ENCODE measurements at regions not wholly inside any gene's neighbourhood (a gene's known extent, or its start where the extent isn't known, plus 50 kb on each side); places are given as distances from the start of the nearest gene placed in this dataset.

GRCh38 chr20:6509374-6509773 lies 258.1 kb upstream of the BMP2 start:
- TF ChIP-seq POLR2AphosphoS5 (IDR thresholded peaks at IDR 0.05; ENCODE audit: insufficient read depth in 1 of 2, low read depth in 1 of 2) (no peak), POLR2A (IDR thresholded peaks at IDR 0.05) (no peak)
- TF ChIP-seq, protein P1, sequence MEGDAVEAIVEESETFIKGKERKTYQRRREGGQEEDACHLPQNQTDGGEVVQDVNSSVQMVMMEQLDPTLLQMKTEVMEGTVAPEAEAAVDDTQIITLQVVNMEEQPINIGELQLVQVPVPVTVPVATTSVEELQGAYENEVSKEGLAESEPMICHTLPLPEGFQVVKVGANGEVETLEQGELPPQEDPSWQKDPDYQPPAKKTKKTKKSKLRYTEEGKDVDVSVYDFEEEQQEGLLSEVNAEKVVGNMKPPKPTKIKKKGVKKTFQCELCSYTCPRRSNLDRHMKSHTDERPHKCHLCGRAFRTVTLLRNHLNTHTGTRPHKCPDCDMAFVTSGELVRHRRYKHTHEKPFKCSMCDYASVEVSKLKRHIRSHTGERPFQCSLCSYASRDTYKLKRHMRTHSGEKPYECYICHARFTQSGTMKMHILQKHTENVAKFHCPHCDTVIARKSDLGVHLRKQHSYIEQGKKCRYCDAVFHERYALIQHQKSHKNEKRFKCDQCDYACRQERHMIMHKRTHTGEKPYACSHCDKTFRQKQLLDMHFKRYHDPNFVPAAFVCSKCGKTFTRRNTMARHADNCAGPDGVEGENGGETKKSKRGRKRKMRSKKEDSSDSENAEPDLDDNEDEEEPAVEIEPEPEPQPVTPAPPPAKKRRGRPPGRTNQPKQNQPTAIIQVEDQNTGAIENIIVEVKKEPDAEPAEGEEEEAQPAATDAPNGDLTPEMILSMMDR (IDR thresholded peaks at IDR 0.05), result no peak
- H3K27me3 ChIP-seq, result no peaks in the 10 kb centered on the region
- no peaks in the 10 kb centered on the region for H3K9me3 ChIP-seq
- no peak for DNase-seq (ENCODE audit: extremely low spot score in 2 of 2)
- H3K36me3 ChIP-seq, result no peaks in the 10 kb centered on the region
- intact Hi-C loops (cut with DNase I), result no loop called here
- H3K4me1 ChIP-seq, result no peaks in the 10 kb centered on the region
- H3K27ac ChIP-seq, result no peak overlapping the region
- no peak overlapping the region for H3K4me3 ChIP-seq

DNA sequence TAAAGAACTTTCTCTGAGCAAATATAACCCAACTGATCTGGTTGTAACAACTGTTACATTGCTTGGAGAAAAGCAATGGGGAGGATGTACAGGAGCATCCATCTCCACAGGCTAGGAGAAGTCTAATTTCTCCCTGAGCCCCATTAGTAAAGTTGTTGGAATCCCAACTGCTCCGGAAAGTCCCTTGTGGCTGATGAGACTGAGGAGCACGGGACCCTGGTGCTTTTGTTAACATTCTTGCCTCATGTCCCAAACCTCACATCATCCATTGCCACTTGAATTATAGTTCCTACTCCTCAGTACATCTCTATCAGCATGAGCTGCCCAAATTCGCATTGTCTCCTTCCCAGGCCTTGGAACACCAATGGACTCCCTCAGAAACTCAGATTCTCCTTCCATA lies 260.6 kb upstream of the BMP2 start:
- Histone ChIP-seq H3K4me1 (no peaks in the 10 kb centered on the region), H3K27me3 (no peaks in the 10 kb centered on the region), H3K27ac (no peak overlapping the region), H3K9me3 (no peaks in the 10 kb centered on the region), H3K36me3 (no peaks in the 10 kb centered on the region), H3K4me3 (no peak overlapping the region)
- TF ChIP-seq, protein P1 (IDR thresholded peaks at IDR 0.05), result no peak
- TF ChIP-seq POLR2AphosphoS5 (IDR thresholded peaks at IDR 0.05; ENCODE audit: insufficient read depth in 1 of 2, low read depth in 1 of 2), result no peak
- no peak for TF ChIP-seq POLR2A (IDR thresholded peaks at IDR 0.05)
- intact Hi-C loops (cut with DNase I), result no loop called here
- no peak for DNase-seq (ENCODE audit: extremely low spot score in 2 of 2)

DNA sequence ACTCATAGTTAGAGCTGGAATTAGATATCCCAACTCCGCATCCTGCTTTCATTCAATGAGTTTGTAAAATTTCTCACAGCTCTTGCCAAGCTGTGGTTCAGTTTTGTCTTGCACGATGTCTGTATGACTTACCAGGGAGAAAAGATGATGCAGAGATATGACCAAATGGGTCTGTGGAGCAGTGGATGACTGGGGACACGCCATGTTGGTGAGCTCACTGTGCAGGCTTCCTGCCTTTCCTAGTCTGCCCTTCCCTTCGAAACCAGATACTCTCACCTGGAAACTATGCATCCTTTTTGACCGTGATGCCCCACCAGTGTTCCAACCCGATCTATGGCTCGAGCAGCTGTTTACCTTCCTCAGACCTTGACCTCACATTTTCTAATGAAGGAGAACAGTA lies 262.7 kb upstream of the BMP2 start:
- TF ChIP-seq, protein P1 (IDR thresholded peaks at IDR 0.05), result no peak
- TF ChIP-seq POLR2A (IDR thresholded peaks at IDR 0.05), result no peak
- no peak for TF ChIP-seq POLR2AphosphoS5 (IDR thresholded peaks at IDR 0.05; ENCODE audit: insufficient read depth in 1 of 2, low read depth in 1 of 2)
- Histone ChIP-seq H3K4me1 (no peaks in the 10 kb centered on the region), H3K4me3 (no peak overlapping the region), H3K27ac (no peak overlapping the region), H3K9me3 (no peaks in the 10 kb centered on the region), H3K27me3 (no peaks in the 10 kb centered on the region), H3K36me3 (no peaks in the 10 kb centered on the region)
- no peak for DNase-seq (ENCODE audit: extremely low spot score in 2 of 2)
- intact Hi-C loops (cut with DNase I), result no loop called here

- intact Hi-C loops (cut with DNase I), result no loop called here
- Histone ChIP-seq H3K4me1 (no peaks in the 10 kb centered on the region), H3K27me3 (no peaks in the 10 kb centered on the region), H3K27ac (no peak overlapping the region), H3K4me3 (no peak overlapping the region), H3K36me3 (no peaks in the 10 kb centered on the region), H3K9me3 (no peaks in the 10 kb centered on the region)
- no peak for DNase-seq (ENCODE audit: extremely low spot score in 2 of 2)
- TF ChIP-seq, protein P1 (IDR thresholded peaks at IDR 0.05), result no peak
- TF ChIP-seq POLR2AphosphoS5 (IDR thresholded peaks at IDR 0.05; ENCODE audit: insufficient read depth in 1 of 2, low read depth in 1 of 2) (no peak), POLR2A (IDR thresholded peaks at IDR 0.05) (no peak)
These were observed 263.3 kb upstream of the BMP2 start for GRCh38 chr20:6504179-6504578.

DNA sequence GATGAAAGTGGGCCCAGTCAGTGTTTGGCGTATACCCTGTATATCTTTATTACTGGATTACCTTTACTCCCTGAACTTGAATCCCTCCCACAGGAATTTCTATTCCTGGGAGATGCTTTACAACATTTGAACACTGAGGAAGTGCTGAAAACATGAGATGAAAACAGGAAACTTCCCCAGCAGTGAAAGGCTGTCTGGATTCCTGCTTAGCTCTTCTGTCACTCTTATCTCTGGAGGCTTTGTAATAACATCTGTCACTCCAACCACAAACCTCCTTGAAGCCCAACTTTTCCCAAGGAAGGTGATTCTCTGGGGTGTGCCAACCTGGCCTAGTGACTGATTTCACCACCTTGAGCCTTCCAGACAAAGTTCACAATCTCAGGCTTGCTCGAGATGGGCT lies 264.5 kb upstream of the BMP2 start:
- TF ChIP-seq POLR2A (IDR thresholded peaks at IDR 0.05) (no peak), POLR2AphosphoS5 (IDR thresholded peaks at IDR 0.05; ENCODE audit: insufficient read depth in 1 of 2, low read depth in 1 of 2) (no peak)
- TF ChIP-seq, protein P1 (IDR thresholded peaks at IDR 0.05), result no peak
- intact Hi-C loops (cut with DNase I), result no loop called here
- Histone ChIP-seq H3K36me3 (no peaks in the 10 kb centered on the region), H3K4me1 (no peaks in the 10 kb centered on the region), H3K27me3 (no peaks in the 10 kb centered on the region), H3K27ac (no peak overlapping the region), H3K4me3 (no peak overlapping the region), H3K9me3 (no peaks in the 10 kb centered on the region)
- no peak for DNase-seq (ENCODE audit: extremely low spot score in 2 of 2)

Data from vagina (tissue), 2 donors.